ENCODE measurements at regions not wholly inside any gene's neighbourhood (a gene's known extent, or its start where the extent isn't known, plus 50 kb on each side); places are given as distances from the start of the nearest gene placed in this dataset.
"Not testable (repeated sequence)": the region's sequence is repeated elsewhere in the genome, so short reads cannot be mapped to it uniquely, and the experiment has no call there.

GRCh38 chr15:26114128-26114527 lies 251.0 kb upstream of the ATP10A start:
- TF ChIP-seq, protein P1, sequence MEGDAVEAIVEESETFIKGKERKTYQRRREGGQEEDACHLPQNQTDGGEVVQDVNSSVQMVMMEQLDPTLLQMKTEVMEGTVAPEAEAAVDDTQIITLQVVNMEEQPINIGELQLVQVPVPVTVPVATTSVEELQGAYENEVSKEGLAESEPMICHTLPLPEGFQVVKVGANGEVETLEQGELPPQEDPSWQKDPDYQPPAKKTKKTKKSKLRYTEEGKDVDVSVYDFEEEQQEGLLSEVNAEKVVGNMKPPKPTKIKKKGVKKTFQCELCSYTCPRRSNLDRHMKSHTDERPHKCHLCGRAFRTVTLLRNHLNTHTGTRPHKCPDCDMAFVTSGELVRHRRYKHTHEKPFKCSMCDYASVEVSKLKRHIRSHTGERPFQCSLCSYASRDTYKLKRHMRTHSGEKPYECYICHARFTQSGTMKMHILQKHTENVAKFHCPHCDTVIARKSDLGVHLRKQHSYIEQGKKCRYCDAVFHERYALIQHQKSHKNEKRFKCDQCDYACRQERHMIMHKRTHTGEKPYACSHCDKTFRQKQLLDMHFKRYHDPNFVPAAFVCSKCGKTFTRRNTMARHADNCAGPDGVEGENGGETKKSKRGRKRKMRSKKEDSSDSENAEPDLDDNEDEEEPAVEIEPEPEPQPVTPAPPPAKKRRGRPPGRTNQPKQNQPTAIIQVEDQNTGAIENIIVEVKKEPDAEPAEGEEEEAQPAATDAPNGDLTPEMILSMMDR (IDR thresholded peaks at IDR 0.05 in 8 of 11, conservative IDR thresholded peaks at IDR 0.05 in 3 of 11) = not testable (repeated sequence)
- TF ChIP-seq POLR2A (IDR thresholded peaks at IDR 0.05) = not testable (repeated sequence)
